ENCODE measurements at regions not wholly inside any gene's neighbourhood (a gene's known extent, or its start where the extent isn't known, plus 50 kb on each side); places are given as distances from the start of the nearest gene placed in this dataset.

- Histone ChIP-seq H3K4me2 (no peak overlapping the region), H3F3A (replicated peaks; ENCODE audit: low read depth) (no peaks in the 10 kb centered on the region), H3K4me1 (ENCODE audit: insufficient read depth) (peaks cover 26% of the 10 kb centered on the region), H3K27ac (ENCODE audit: low read depth) (no peak overlapping the region), H3K9me2 (ENCODE audit: insufficient read depth) (peaks cover 13% of the 10 kb centered on the region; the same call in 1 of the 2 replicates), H3K4me3 (no peak overlapping the region), H3K79me2 (replicated peaks; ENCODE audit: insufficient read depth) (no peaks in the 10 kb centered on the region), H3K27me3 (ENCODE audit: insufficient read depth) (no peaks in the 10 kb centered on the region), H3K36me3 (ENCODE audit: insufficient read depth) (no peaks in the 10 kb centered on the region), H2AFZ (no peak overlapping the region), H4K20me1 (replicated peaks; ENCODE audit: insufficient read depth) (no peaks in the 10 kb centered on the region)
- DNase-seq (ENCODE audit: low spot score), result no peak
- H3K36me3 Mint-ChIP-seq (ENCODE audit: low read depth), result 0 out of 3 replicates have a peak, but pooled peaks cover 2% of the 10 kb centered on the region
- 0 out of 3 replicates have a peak, but pooled peaks cover 4% of the 10 kb centered on the region for H3K9me3 Mint-ChIP-seq
- peaks cover 2% of the 10 kb centered on the region for H3K27me3 Mint-ChIP-seq (ENCODE audit: insufficient read depth, low read depth, poor library complexity)
- TF ChIP-seq EZH2phosphoT487 (IDR thresholded peaks at IDR 0.05; ENCODE audit: unreplicated experiment), result no peak
- TF ChIP-seq REST (IDR thresholded peaks at IDR 0.05; ENCODE audit: unreplicated experiment), result no peak
- TF ChIP-seq STAT1 (IDR thresholded peaks at IDR 0.05; ENCODE audit: unreplicated experiment), result no peak
- TF ChIP-seq POLR2AphosphoS5 (IDR thresholded peaks at IDR 0.05; ENCODE audit: low read depth), result no peak
- TF ChIP-seq JUNB (IDR thresholded peaks at IDR 0.05; ENCODE audit: unreplicated experiment), result no peak
- no peak for TF ChIP-seq ZNF331 (CRISPR knock-in tag; IDR thresholded peaks at IDR 0.05; ENCODE audit: low read depth)
- TF ChIP-seq CTCF (conservative IDR thresholded peaks at IDR 0.05; ENCODE audit: low read depth in 2 of 2), result no peak
- no peak for TF ChIP-seq NANOG (IDR thresholded peaks at IDR 0.05; ENCODE audit: borderline replicate concordance)
- no peak for TF ChIP-seq CREB1 (CRISPR knock-in tag; IDR thresholded peaks at IDR 0.05; ENCODE audit: low read depth)
- H3K27ac Mint-ChIP-seq, result no peak overlapping the region
- no peak overlapping the region for H3K4me3 Mint-ChIP-seq
- ATAC-seq, result no peak
- H3K4me1 Mint-ChIP-seq, result peaks cover 28% of the 10 kb centered on the region
These were observed 542.4 kb upstream of the BTBD3 start for GRCh38 chr20:11375335-11375734.

GRCh38 chr20:11375966-11376365 lies 541.7 kb upstream of the BTBD3 start:
- H3K36me3 Mint-ChIP-seq (ENCODE audit: low read depth), result 0 out of 3 replicates have a peak, but pooled peaks cover 3% of the 10 kb centered on the region
- H3K4me1 ChIP-seq (ENCODE audit: insufficient read depth), result peaks cover 26% of the 10 kb centered on the region
- H3K27me3 ChIP-seq (ENCODE audit: insufficient read depth), result no peaks in the 10 kb centered on the region
- no peaks in the 10 kb centered on the region for H3K79me2 ChIP-seq (replicated peaks; ENCODE audit: insufficient read depth)
- no peaks in the 10 kb centered on the region for H3F3A ChIP-seq (replicated peaks; ENCODE audit: low read depth)
- no peak overlapping the region for H3K27ac ChIP-seq (ENCODE audit: low read depth)
- H4K20me1 ChIP-seq (replicated peaks; ENCODE audit: insufficient read depth), result no peaks in the 10 kb centered on the region
- H3K4me2 ChIP-seq, result no peak overlapping the region
- no peak overlapping the region for H3K4me3 ChIP-seq
- H3K27me3 Mint-ChIP-seq (ENCODE audit: insufficient read depth, low read depth, poor library complexity), result peaks cover 6% of the 10 kb centered on the region
- ATAC-seq (no peak), DNase-seq (ENCODE audit: low spot score) (no peak)
- peaks cover 10% of the 10 kb centered on the region; the same call in 2 of the 3 replicates for H3K9me3 Mint-ChIP-seq
- H2AFZ ChIP-seq, result no peak overlapping the region
- TF ChIP-seq EZH2phosphoT487 (IDR thresholded peaks at IDR 0.05; ENCODE audit: unreplicated experiment), result no peak
- TF ChIP-seq STAT1 (IDR thresholded peaks at IDR 0.05; ENCODE audit: unreplicated experiment), result no peak
- TF ChIP-seq NANOG (IDR thresholded peaks at IDR 0.05; ENCODE audit: borderline replicate concordance), result no peak
- TF ChIP-seq REST (IDR thresholded peaks at IDR 0.05; ENCODE audit: unreplicated experiment), result no peak
- H3K9me2 ChIP-seq (ENCODE audit: insufficient read depth), result peaks cover 16% of the 10 kb centered on the region
- peaks cover 31% of the 10 kb centered on the region for H3K4me1 Mint-ChIP-seq
- H3K27ac Mint-ChIP-seq, result no peak overlapping the region
- H3K36me3 ChIP-seq (ENCODE audit: insufficient read depth), result no peaks in the 10 kb centered on the region
- no peak overlapping the region for H3K4me3 Mint-ChIP-seq

Data from GM23338 (cell line).